IMR-90 (cell line): ENCODE measurements at regions not wholly inside any gene's neighbourhood (a gene's known extent, or its start where the extent isn't known, plus 50 kb on each side); places are given as distances from the start of the nearest gene placed in this dataset.

Experiments
- BHLHE40 ChIP-seq: fragments of 150-350 bp; IDR thresholded peaks from 2 replicates; pipeline ENCODE4 v1.6.1; 2016; ENCODE audit warnings: mild to moderate bottlenecking, low read depth, low read length
- CEBPB ChIP-seq: IDR thresholded peaks from 2 replicates; pipeline ENCODE4 v1.6.1; 2012; ENCODE audit warnings: low read depth, low read length, improper control_type of control experiment
- CTCF ChIP-seq: conservative IDR thresholded peaks from 2 replicates; pipeline ENCODE4 v1.5.1; 2012; ENCODE audit warnings: mild to moderate bottlenecking, low read depth, low read length, improper control_type of control experiment
- FOS ChIP-seq: fragments of 150-350 bp; IDR thresholded peaks from 2 replicates; pipeline ENCODE4 v1.6.1; 2016; ENCODE audit warnings: low read depth, low read length
- MAFK ChIP-seq: IDR thresholded peaks from 2 replicates; pipeline ENCODE4 v1.6.1; 2012; ENCODE audit warnings: low read depth, low read length, improper control_type of control experiment
- MAZ ChIP-seq: IDR thresholded peaks from 2 replicates; pipeline ENCODE4 v1.6.1; 2012; ENCODE audit warnings: low read depth, mild to moderate bottlenecking, low read length, improper control_type of control experiment, moderate library complexity, borderline replicate concordance
- MXI1 ChIP-seq: IDR thresholded peaks from 2 replicates; pipeline ENCODE4 v1.6.1; 2012; ENCODE audit warnings: low read depth, mild to moderate bottlenecking, low read length, moderate library complexity, borderline replicate concordance
- POLR2A ChIP-seq: IDR thresholded peaks from 2 replicates; pipeline ENCODE4 v1.6.1; 2012; ENCODE audit warnings: mild to moderate bottlenecking, low read depth, low read length
- RCOR1 ChIP-seq: IDR thresholded peaks from 2 replicates; pipeline ENCODE4 v1.6.1; 2012; ENCODE audit warnings: mild to moderate bottlenecking, low read length, improper control_type of control experiment; ENCODE audit not compliant: insufficient replicate concordance
- RFX5 ChIP-seq: IDR thresholded peaks from 2 replicates; pipeline ENCODE4 v1.8.0; 2012; ENCODE audit warnings: low read depth, mild to moderate bottlenecking, low read length, moderate library complexity
- USF2 ChIP-seq: fragments of 150-350 bp; IDR thresholded peaks from 2 replicates; pipeline ENCODE4 v1.6.1; 2017; ENCODE audit warnings: mild to moderate bottlenecking, antibody characterized with exemption, low read length, low read depth

- TF ChIP-seq RCOR1 = no peak
- no peak for TF ChIP-seq CEBPB
- TF ChIP-seq POLR2A = no peak
- no peak for TF ChIP-seq CTCF
- TF ChIP-seq MAZ = no peak
- no peak for TF ChIP-seq MXI1
- TF ChIP-seq FOS = no peak
- no peak for TF ChIP-seq RFX5
- TF ChIP-seq BHLHE40 = no peak
- no peak for TF ChIP-seq USF2
- TF ChIP-seq MAFK = no peak
Measured at GRCh38 chr11:110973401-110973980, 261.3 kb upstream of the ARHGAP20 start.
